Tibial nerve (tissue), 4 donors: ENCODE measurements at regions not wholly inside any gene's neighbourhood (a gene's known extent, or its start where the extent isn't known, plus 50 kb on each side); places are given as distances from the start of the nearest gene placed in this dataset.

Source experiments
- DNase-seq, 2 donors: peaks; one replicate each; pipeline ENCODE4 v3.0.0-alpha.2; 2019; ENCODE audit warnings: low spot score in 2 of 2
- H3K27ac ChIP-seq, 4 donors: fragments of 200-600 bp; sonication (generic) in 3 of 4; one replicate each; pipeline ENCODE4 v1.5.1; 2017 to 2019; ENCODE audit warnings: mild to moderate bottlenecking in 1 of 4
- H3K27me3 ChIP-seq, 2 donors: fragments of 200-600 bp; sonication (generic) in 1 of 2; one replicate each; pipeline versions ENCODE4 v1.5.1 to v1.6.0; 2017 to 2019
- H3K36me3 ChIP-seq, 3 donors: fragments of 200-600 bp; sonication (generic); one replicate each; pipeline ENCODE4 v1.5.1; 2018 to 2019
- H3K4me1 ChIP-seq, 4 donors: fragments of 200-600 bp; sonication (generic) in 3 of 4; one replicate each; pipeline ENCODE4 v1.5.1; 2017 to 2019
- H3K4me3 ChIP-seq, 4 donors: fragments of 200-600 bp; sonication (generic) in 3 of 4; one replicate each; pipeline ENCODE4 v1.5.1; 2017 to 2019; ENCODE audit warnings: mild to moderate bottlenecking in 1 of 4, moderate library complexity in 1 of 4
- H3K9me3 ChIP-seq, 4 donors: fragments of 200-600 bp; sonication (generic) in 3 of 4; one replicate each; pipeline ENCODE4 v1.5.1; 2017 to 2019
- EP300 ChIP-seq, 2 donors: sonication (generic); formaldehyde crosslinking; IDR thresholded peaks; one replicate each; pipeline ENCODE4 v1.6.1; 2017; ENCODE audit warnings: antibody characterized with exemption in 2 of 2, mild to moderate bottlenecking in 1 of 2
- POLR2A ChIP-seq, 2 donors: fragments of 450-650 bp; IDR thresholded peaks; one replicate each; pipeline ENCODE4 v1.6.1; 2017; ENCODE audit warnings: antibody characterized with exemption in 2 of 2, mild to moderate bottlenecking in 2 of 2, moderate library complexity in 2 of 2
- WGBS, 2 donors: methylation state at CpG; one replicate each; pipeline ENCODE4 v1.1.5; 2018; 5-methylcytosine and 5-hydroxymethylcytosine counted together
- TF ChIP-seq, protein P1 (sequence below), 5 experiments: fragments of 200-600 bp in 3 of 5; fragments of 450-650 bp in 2 of 5; sonication (generic) in 3 of 5; IDR thresholded peaks; one replicate each; pipeline ENCODE4 v1.5.1; 2016 to 2019; ENCODE audit warnings: antibody characterized with exemption in 5 of 5, mild to moderate bottlenecking in 3 of 5, moderate library complexity in 2 of 5

DNA sequence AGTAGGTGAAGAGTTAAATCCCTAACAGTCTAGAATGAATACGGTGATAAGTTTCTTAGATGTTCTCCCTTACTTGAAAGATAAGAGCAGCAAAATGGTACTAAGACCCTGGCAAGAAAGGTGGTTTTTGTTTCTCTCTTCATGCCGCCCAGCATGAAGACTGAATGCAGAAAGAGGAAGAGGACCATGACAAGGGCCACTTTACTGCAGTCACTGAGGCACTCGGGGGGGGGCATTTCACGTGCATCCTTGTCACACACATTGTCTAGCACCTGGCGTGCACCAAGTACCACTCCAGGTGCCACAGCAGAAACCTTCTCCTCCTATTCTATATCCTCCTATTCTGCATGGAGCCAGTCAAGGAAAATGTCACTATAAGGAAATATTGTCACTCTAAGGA lies 222.0 kb downstream of the TOMM20 start:
- Histone ChIP-seq H3K36me3 (no peaks in the 10 kb centered on the region), H3K27me3 (no peaks in the 10 kb centered on the region), H3K9me3 (no peaks in the 10 kb centered on the region), H3K4me1 (peaks cover 0 to 18% (median 4%) of the 10 kb centered on the region in 4 donors), H3K4me3 (no peak overlapping the region), H3K27ac (no peak overlapping the region)
- TF ChIP-seq POLR2A (IDR thresholded peaks at IDR 0.05) (no peak), EP300 (IDR thresholded peaks at IDR 0.05) (no peak)
- TF ChIP-seq, protein P1, sequence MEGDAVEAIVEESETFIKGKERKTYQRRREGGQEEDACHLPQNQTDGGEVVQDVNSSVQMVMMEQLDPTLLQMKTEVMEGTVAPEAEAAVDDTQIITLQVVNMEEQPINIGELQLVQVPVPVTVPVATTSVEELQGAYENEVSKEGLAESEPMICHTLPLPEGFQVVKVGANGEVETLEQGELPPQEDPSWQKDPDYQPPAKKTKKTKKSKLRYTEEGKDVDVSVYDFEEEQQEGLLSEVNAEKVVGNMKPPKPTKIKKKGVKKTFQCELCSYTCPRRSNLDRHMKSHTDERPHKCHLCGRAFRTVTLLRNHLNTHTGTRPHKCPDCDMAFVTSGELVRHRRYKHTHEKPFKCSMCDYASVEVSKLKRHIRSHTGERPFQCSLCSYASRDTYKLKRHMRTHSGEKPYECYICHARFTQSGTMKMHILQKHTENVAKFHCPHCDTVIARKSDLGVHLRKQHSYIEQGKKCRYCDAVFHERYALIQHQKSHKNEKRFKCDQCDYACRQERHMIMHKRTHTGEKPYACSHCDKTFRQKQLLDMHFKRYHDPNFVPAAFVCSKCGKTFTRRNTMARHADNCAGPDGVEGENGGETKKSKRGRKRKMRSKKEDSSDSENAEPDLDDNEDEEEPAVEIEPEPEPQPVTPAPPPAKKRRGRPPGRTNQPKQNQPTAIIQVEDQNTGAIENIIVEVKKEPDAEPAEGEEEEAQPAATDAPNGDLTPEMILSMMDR (IDR thresholded peaks at IDR 0.05) = no peak
- no peak for DNase-seq
- 86% methylated on average over 5 of the region's 5 CpGs for WGBS, 2 donors

DNA sequence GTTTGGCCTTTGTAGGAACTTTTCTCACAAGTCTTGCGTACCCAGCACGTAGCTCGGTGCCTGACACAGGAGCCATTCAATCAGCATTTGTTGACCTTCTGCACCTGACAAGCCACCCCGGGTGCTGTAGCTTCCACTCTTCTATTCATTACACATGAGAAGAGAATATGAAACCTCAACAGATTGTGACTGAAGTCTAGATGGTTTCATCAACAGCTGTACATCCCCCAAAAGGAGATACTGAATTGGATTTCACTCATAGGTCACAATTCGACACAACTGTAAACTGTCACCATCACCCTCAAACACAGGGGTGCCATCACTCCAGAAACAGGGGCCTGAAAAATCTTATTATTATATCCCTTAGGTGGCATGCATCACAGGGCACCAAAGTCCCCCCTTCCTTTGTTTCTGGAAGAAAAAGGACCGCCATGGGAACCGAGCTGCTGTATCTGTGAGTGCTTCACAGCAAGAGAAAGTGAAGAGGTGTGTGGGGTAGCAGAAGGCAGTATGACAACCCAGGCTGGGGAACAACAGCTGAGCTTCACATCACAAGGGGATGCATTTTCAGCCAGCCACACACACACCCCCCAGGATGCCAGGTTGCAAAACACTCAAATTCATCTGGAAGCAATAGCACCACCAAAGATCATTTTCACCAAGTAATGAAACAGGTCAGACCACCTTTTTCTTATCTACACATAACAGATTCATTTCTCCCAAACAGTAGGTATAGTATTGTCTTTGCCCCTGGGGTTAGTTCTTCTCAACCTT lies 225.7 kb downstream of the TOMM20 start:
- 90 to 91% methylated on average over 7 of the region's 7 CpGs for WGBS, 2 donors
- Histone ChIP-seq H3K27me3 (no peaks in the 10 kb centered on the region), H3K4me3 (no peak overlapping the region), H3K27ac (no peak overlapping the region), H3K36me3 (no peaks in the 10 kb centered on the region), H3K9me3 (no peaks in the 10 kb centered on the region), H3K4me1 (peaks cover 0 to 13% (median 0%) of the 10 kb centered on the region in 4 donors)
- DNase-seq = no peak
- no peak for TF ChIP-seq EP300 (IDR thresholded peaks at IDR 0.05)
- no peak for TF ChIP-seq POLR2A (IDR thresholded peaks at IDR 0.05)
- TF ChIP-seq, protein P1 (IDR thresholded peaks at IDR 0.05) = no peak

DNA sequence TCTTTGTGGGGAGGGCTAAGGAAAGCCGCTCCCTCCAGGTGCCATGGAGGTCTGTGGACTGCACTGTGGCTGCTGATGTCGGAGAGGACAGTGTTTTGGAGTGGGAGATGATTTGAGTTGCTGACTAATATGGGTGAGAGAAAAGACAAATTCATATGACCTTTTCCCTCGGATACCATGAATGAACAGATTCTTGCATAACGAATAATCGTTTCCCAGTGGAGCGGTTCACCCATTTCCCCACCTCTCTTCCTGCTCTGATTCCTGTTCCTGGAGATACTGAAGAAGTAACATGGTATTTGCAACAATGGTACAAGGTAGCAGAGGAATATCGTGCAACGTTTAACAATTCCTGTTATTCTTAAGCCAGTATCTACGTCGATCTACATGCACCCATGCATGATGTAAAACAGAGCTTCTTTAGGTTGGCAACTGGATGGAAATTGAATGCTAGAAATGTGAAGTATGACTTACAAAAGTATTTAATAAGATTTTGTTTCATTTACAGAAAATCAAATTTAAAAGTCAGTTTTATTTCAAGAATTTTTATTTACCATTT lies 227.1 kb downstream of the TOMM20 start:
- Histone ChIP-seq H3K4me1 (peaks cover 0 to 6% (median 0%) of the 10 kb centered on the region in 4 donors), H3K4me3 (no peak overlapping the region), H3K9me3 (no peaks in the 10 kb centered on the region), H3K27me3 (no peaks in the 10 kb centered on the region), H3K27ac (no peak overlapping the region), H3K36me3 (no peaks in the 10 kb centered on the region)
- TF ChIP-seq, protein P1 (IDR thresholded peaks at IDR 0.05) = no peak
- TF ChIP-seq POLR2A (IDR thresholded peaks at IDR 0.05) (no peak), EP300 (IDR thresholded peaks at IDR 0.05) (no peak)
- WGBS, 2 donors = 71 to 72% methylated on average over 10 of the region's 10 CpGs
- DNase-seq = no peak

DNA sequence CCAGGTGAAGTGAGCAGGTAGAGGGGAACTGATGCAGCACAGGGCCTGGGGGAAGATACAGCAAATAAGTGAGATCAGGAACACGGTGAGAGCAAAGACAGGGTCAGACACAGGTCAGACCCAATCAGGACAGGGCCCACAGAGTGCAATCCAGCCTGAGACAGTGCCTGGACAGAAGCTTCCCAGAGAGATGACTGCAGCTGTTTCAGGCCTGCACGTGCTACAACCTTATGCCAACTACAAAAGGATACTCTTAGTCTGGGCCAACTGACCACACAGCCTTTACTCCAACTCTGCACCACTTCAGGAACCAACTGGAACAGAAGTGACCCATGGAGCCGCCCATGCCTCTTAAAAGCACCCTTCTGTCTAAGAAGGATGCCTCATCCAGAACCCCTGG lies 228.0 kb downstream of the TOMM20 start:
- Histone ChIP-seq H3K4me3 (no peak overlapping the region), H3K27me3 (no peaks in the 10 kb centered on the region), H3K36me3 (no peaks in the 10 kb centered on the region), H3K27ac (no peak overlapping the region), H3K4me1 (peaks cover 0 to 6% (median 0%) of the 10 kb centered on the region in 4 donors), H3K9me3 (no peaks in the 10 kb centered on the region)
- DNase-seq = no peak
- WGBS, 2 donors = 89 to 91% methylated on average over 3 of the region's 3 CpGs
- TF ChIP-seq, protein P1 (IDR thresholded peaks at IDR 0.05) = no peak
- no peak for TF ChIP-seq POLR2A (IDR thresholded peaks at IDR 0.05)
- TF ChIP-seq EP300 (IDR thresholded peaks at IDR 0.05) = no peak

DNA sequence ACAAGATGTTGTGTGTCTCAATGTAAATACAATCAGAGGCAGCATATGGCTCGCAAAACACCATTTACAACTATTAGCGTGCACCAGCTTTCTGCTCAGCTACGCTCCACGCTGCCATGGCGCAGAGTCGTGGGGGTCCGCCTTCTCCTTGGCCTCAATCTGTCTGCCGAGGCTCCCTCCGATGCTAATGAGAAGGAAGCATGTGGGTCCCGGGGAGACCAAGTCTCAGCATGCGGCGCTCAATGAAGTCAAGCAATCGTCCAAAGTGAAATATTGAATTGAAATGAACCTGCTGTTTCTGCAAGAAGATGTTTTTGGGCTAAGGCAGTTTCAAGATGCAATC lies 228.9 kb downstream of the TOMM20 start:
- Histone ChIP-seq H3K9me3 (no peaks in the 10 kb centered on the region), H3K36me3 (no peaks in the 10 kb centered on the region), H3K4me1 (peaks cover 0 to 8% (median 0%) of the 10 kb centered on the region in 4 donors), H3K27ac (no peak overlapping the region), H3K27me3 (no peaks in the 10 kb centered on the region), H3K4me3 (no peak overlapping the region)
- WGBS, 2 donors = 94 to 95% methylated on average over 13 of the region's 13 CpGs
- no peak for DNase-seq
- no peak for TF ChIP-seq POLR2A (IDR thresholded peaks at IDR 0.05)
- TF ChIP-seq EP300 (IDR thresholded peaks at IDR 0.05) = no peak
- TF ChIP-seq, protein P1 (IDR thresholded peaks at IDR 0.05) = no peak
